B cell (primary cell): ENCODE measurements at regions not wholly inside any gene's neighbourhood (a gene's known extent, or its start where the extent isn't known, plus 50 kb on each side); places are given as distances from the start of the nearest gene placed in this dataset.

Source experiments
- ATAC-seq: fragments of 200-7000 bp; cut with Tn5 transposase; one replicate; pipeline ENCODE4 v1.10.0; 2021; ENCODE audit warnings: low read depth, mild to moderate bottlenecking, moderate number of reproducible peaks, moderate library complexity
- CTCF ChIA-PET: fragments of 350-600 bp; sonication (Branson Sonifier 250); formaldehyde crosslinking; loops from one replicate; lab custom pipeline; 2021; ENCODE audit warnings: antibody characterized with exemption, inconsistent platforms; lab: Charles Lee
- POLR2A ChIA-PET: fragments of 350-600 bp; sonication (Branson Sonifier 250); formaldehyde crosslinking; loops from one replicate; lab custom pipeline; 2021; ENCODE audit warnings: antibody characterized with exemption; lab: Charles Lee
- DNase-seq: peaks from one replicate; pipeline ENCODE4 v3.0.0; 2013
- H2AFZ ChIP-seq: 2 replicates; pipeline ENCODE4 v1.6.1; 2012; ENCODE audit warnings: mild to moderate bottlenecking, low read depth, low read length; ENCODE audit not compliant: insufficient read depth, poor library complexity, severe bottlenecking
- H3K27ac ChIP-seq, 2 donors: 1 replicate in 1 of 2; 2 replicates in 1 of 2; pipeline ENCODE4 v1.5.1; 2012 to 2013; ENCODE audit warnings: low read length in 2 of 2, mild to moderate bottlenecking in 2 of 2, moderate library complexity in 1 of 2
- H3K27me3 ChIP-seq, 4 experiments: fragments of 200-600 bp in 1 of 4; sonication (generic) in 1 of 4; replicated peaks in 1 of 4; 1 replicate in 2 of 4; 2 replicates in 2 of 4; pipeline versions ENCODE4 v1.6.1 to v1.7.0; 2013 to 2016; ENCODE audit warnings: low read length in 3 of 4, mild to moderate bottlenecking in 2 of 4, mixed read lengths in 1 of 4, moderate library complexity in 1 of 4; ENCODE audit not compliant: insufficient read depth in 4 of 4, control insufficient read depth in 3 of 4; ENCODE audit errors: control extremely low read depth in 1 of 4
- H3K36me3 ChIP-seq, 2 experiments: replicated peaks in 1 of 2; 1 replicate in 1 of 2; 2 replicates in 1 of 2; pipeline versions ENCODE4 v1.6.1 to v1.7.1; 2013; ENCODE audit warnings: low read length in 1 of 2; ENCODE audit not compliant: insufficient read depth in 2 of 2, control insufficient read depth in 1 of 2; ENCODE audit errors: control extremely low read depth in 1 of 2, extremely low read depth in 1 of 2
- H3K4me1 ChIP-seq, 2 donors: fragments of 200-600 bp in 1 of 2; sonication (generic) in 1 of 2; 1 replicate in 1 of 2; 2 replicates in 1 of 2; pipeline versions ENCODE4 v1.5.1 to v1.6.1; 2013 to 2017; ENCODE audit warnings: low read length in 2 of 2; ENCODE audit not compliant: control insufficient read depth in 2 of 2, insufficient read depth in 2 of 2
- H3K4me2 ChIP-seq: replicated peaks from 2 replicates; pipeline ENCODE3; 2012; ENCODE audit warnings: mild to moderate bottlenecking, low read depth, low read length; ENCODE audit not compliant: poor library complexity, severe bottlenecking
- H3K4me3 ChIP-seq, 5 experiments: fragments of 200-600 bp in 1 of 5; sonication (generic) in 1 of 5; 1 replicate in 3 of 5; 2 replicates in 2 of 5; pipeline versions ENCODE4 v1.5.1 to v1.7.0; 2011 to 2016; ENCODE audit warnings: low read length in 4 of 5, mild to moderate bottlenecking in 4 of 5, low read depth in 2 of 5, control low read depth in 1 of 5, moderate library complexity in 1 of 5; ENCODE audit not compliant: insufficient read depth in 1 of 5; ENCODE audit errors: control extremely low read depth in 1 of 5, extremely low read depth in 1 of 5
- H3K79me2 ChIP-seq: fragments of 200-600 bp; sonication (generic); one replicate; pipeline ENCODE4 v1.6.0; 2016; ENCODE audit warnings: low read length; ENCODE audit not compliant: control insufficient read depth, insufficient read depth
- H3K9ac ChIP-seq: fragments of 200-600 bp; sonication (generic); 2 replicates; pipeline ENCODE4 v1.6.1; 2017; ENCODE audit warnings: mild to moderate bottlenecking, low read length, moderate library complexity
- H3K9me3 ChIP-seq, 3 donors: one replicate each; pipeline versions ENCODE4 v1.6.1 to v1.7.1; 2013; ENCODE audit warnings: low read length in 2 of 3; ENCODE audit not compliant: control insufficient read depth in 2 of 3, insufficient read depth in 1 of 3; ENCODE audit errors: control extremely low read depth in 1 of 3
- H4K20me1 ChIP-seq: 2 replicates; pipeline ENCODE4 v1.6.0; 2012; ENCODE audit warnings: mild to moderate bottlenecking, low read length; ENCODE audit not compliant: insufficient read depth, control insufficient read depth, poor library complexity, severe bottlenecking
- H3K27ac Mint-ChIP-seq: one replicate; pipeline ENCODE4 v1.8.0; 2021; ENCODE audit warnings: mixed read lengths
- H3K27me3 Mint-ChIP-seq: one replicate; pipeline ENCODE4 v1.8.0; 2021; ENCODE audit warnings: mixed read lengths
- H3K4me1 Mint-ChIP-seq: one replicate; pipeline ENCODE4 v1.8.0; 2021; ENCODE audit warnings: mixed read lengths
- H3K4me3 Mint-ChIP-seq: one replicate; pipeline ENCODE4 v1.8.0; 2021; ENCODE audit warnings: mixed read lengths
- H3K9me3 Mint-ChIP-seq: one replicate; pipeline ENCODE4 v1.8.0; 2022; ENCODE audit warnings: mixed read lengths; ENCODE audit not compliant: insufficient read depth
- CTCF ChIP-seq: fragments of 200-600 bp; IDR thresholded peaks from one replicate; pipeline ENCODE4 v1.8.0; 2022; ENCODE audit warnings: antibody characterized with exemption, mild to moderate bottlenecking
- EZH2 ChIP-seq: IDR thresholded peaks from 2 replicates; pipeline ENCODE4 v1.6.1; 2012; ENCODE audit warnings: borderline replicate concordance, low read depth, mild to moderate bottlenecking, moderate library complexity, low read length; ENCODE audit not compliant: insufficient read depth, poor library complexity, severe bottlenecking
- whole genome bisulfite sequencing: methylation state at CpG from one replicate; pipeline ENCODE4 v1.1.5; 2013; ENCODE audit warnings: missing lambda C conversion rate; ENCODE audit not compliant: insufficient coverage; 5-methylcytosine and 5-hydroxymethylcytosine counted together
- intact Hi-C: fragments of 100-400 bp; cut with micrococcal nuclease; formaldehyde crosslinking; loops from one replicate; pipeline ENCODE4 v1.10.0; 2022

GRCh38 chr4:32519060-32519459, 1798.9 kb downstream of the PCDH7 start:
- Mint-ChIP-seq H3K27me3 (no peaks in the 10 kb centered on the region), H3K9me3 (no peaks in the 10 kb centered on the region), H3K4me1 (no peaks in the 10 kb centered on the region), H3K27ac (no peak overlapping the region), H3K4me3 (no peak overlapping the region)
- H3K79me2 ChIP-seq, result no peaks in the 10 kb centered on the region
- no peaks in the 10 kb centered on the region for H3K36me3 ChIP-seq
- no peak overlapping the region for H3K4me3 ChIP-seq
- CTCF ChIA-PET, result no interaction called here
- POLR2A ChIA-PET, result no interaction called here
- intact Hi-C loops, result no loop called here
- ATAC-seq (no peak), DNase-seq (no peak)
- no peaks in the 10 kb centered on the region for H4K20me1 ChIP-seq
- no peaks in the 10 kb centered on the region for H3K4me1 ChIP-seq
- 85% methylated on average over 5 of the region's 6 CpGs for WGBS
- no peak overlapping the region for H2AFZ ChIP-seq
- no peak overlapping the region for H3K4me2 ChIP-seq
- TF ChIP-seq EZH2, result no peak
- TF ChIP-seq CTCF, result no peak
- H3K27me3 ChIP-seq, result no peaks in the 10 kb centered on the region
- H3K9me3 ChIP-seq, result peaks cover 0 to 5% (median 2%) of the 10 kb centered on the region in 3 donors
- H3K27ac ChIP-seq, result no peak overlapping the region
- no peak overlapping the region for H3K9ac ChIP-seq

- Mint-ChIP-seq H3K27ac (no peak overlapping the region), H3K4me1 (no peaks in the 10 kb centered on the region), H3K4me3 (no peak overlapping the region), H3K9me3 (no peaks in the 10 kb centered on the region), H3K27me3 (no peaks in the 10 kb centered on the region)
- no peak overlapping the region for H3K4me2 ChIP-seq
- H3K9me3 ChIP-seq, result peaks cover 0 to 5% (median 2%) of the 10 kb centered on the region in 3 donors
- no peaks in the 10 kb centered on the region for H3K36me3 ChIP-seq
- no peaks in the 10 kb centered on the region for H3K79me2 ChIP-seq
- CTCF ChIA-PET, result no interaction called here
- H3K27me3 ChIP-seq, result no peaks in the 10 kb centered on the region
- H3K27ac ChIP-seq, result no peak overlapping the region
- H4K20me1 ChIP-seq, result no peaks in the 10 kb centered on the region
- POLR2A ChIA-PET, result no interaction called here
- no peak overlapping the region for H3K9ac ChIP-seq
- H3K4me3 ChIP-seq, result no peak overlapping the region
- H3K4me1 ChIP-seq, result no peaks in the 10 kb centered on the region
- intact Hi-C loops, result no loop called here
- DNase-seq, result no peak
- ATAC-seq, result no peak
- no peak overlapping the region for H2AFZ ChIP-seq
- TF ChIP-seq EZH2, result no peak
- TF ChIP-seq CTCF, result no peak
Measured at GRCh38 chr4:32525420-32525819, 1805.3 kb downstream of the PCDH7 start.
